Keratinocyte (primary cell): ENCODE measurements at regions not wholly inside any gene's neighbourhood (a gene's known extent, or its start where the extent isn't known, plus 50 kb on each side); places are given as distances from the start of the nearest gene placed in this dataset.

ENCODE experiments used
- DNase-seq: peaks from one replicate; pipeline ENCODE4 v3.0.0-alpha.2; 2011; ENCODE audit warnings: low read depth, missing footprints, low spot score
- FAIRE-seq: peaks from 2 replicates; lab custom pipeline; 2011; peaks lifted over from hg19 to GRCh38; lab: Jason Lieb, UNC
- H2AFZ ChIP-seq: 2 replicates; pipeline ENCODE4 v1.6.0; 2012; ENCODE audit warnings: low read length, control low read depth, inconsistent platforms; ENCODE audit not compliant: control insufficient read depth
- H3K27ac ChIP-seq: 2 replicates; pipeline ENCODE4 v1.5.1; 2011; ENCODE audit warnings: low read length; ENCODE audit not compliant: control insufficient read depth, insufficient read depth
- H3K27me3 ChIP-seq: 3 replicates; pipeline ENCODE4 v1.6.0; 2011; ENCODE audit warnings: low read length; ENCODE audit not compliant: control insufficient read depth, insufficient read depth; ENCODE audit errors: extremely low read depth
- H3K36me3 ChIP-seq, 2 experiments: 2 replicates in 1 of 2; 3 replicates in 1 of 2; pipeline ENCODE4 v1.5.1; 2011; ENCODE audit warnings: low read length in 2 of 2, mild to moderate bottlenecking in 1 of 2; ENCODE audit not compliant: control insufficient read depth in 2 of 2, insufficient read depth in 2 of 2; ENCODE audit errors: extremely low read depth in 1 of 2
- H3K4me1 ChIP-seq: 3 replicates; pipeline ENCODE4 v1.5.1; 2011; ENCODE audit warnings: low read length; ENCODE audit not compliant: control insufficient read depth, insufficient read depth; ENCODE audit errors: extremely low read depth
- H3K4me2 ChIP-seq: 3 replicates; pipeline ENCODE4 v1.6.0; 2011; ENCODE audit warnings: low read depth, low read length; ENCODE audit not compliant: control insufficient read depth, insufficient read depth; ENCODE audit errors: extremely low read depth
- H3K4me3 ChIP-seq, 3 experiments: fragments of 200-600 bp in 1 of 3; sonication (generic) in 1 of 3; 2 replicates in 2 of 3; 3 replicates in 1 of 3; pipeline ENCODE4 v1.5.1; 2011 to 2016; ENCODE audit warnings: low read length in 3 of 3, mild to moderate bottlenecking in 3 of 3, control low read depth in 2 of 3, inconsistent platforms in 1 of 3, low read depth in 1 of 3, mixed read lengths in 1 of 3, mixed run types in 1 of 3, moderate library complexity in 1 of 3; ENCODE audit not compliant: control insufficient read depth in 2 of 3, insufficient read depth in 2 of 3; ENCODE audit errors: extremely low read depth in 1 of 3
- H3K79me2 ChIP-seq: 2 replicates; pipeline ENCODE4 v1.6.0; 2012; ENCODE audit warnings: low read length; ENCODE audit not compliant: control insufficient read depth, insufficient read depth
- H3K9ac ChIP-seq: 3 replicates; pipeline ENCODE4 v1.6.0; 2011; ENCODE audit warnings: low read length; ENCODE audit not compliant: control insufficient read depth, insufficient read depth; ENCODE audit errors: extremely low read depth
- H3K9me1 ChIP-seq: 3 replicates; pipeline ENCODE4 v1.6.0; 2011; ENCODE audit warnings: low read length; ENCODE audit not compliant: control insufficient read depth, insufficient read depth; ENCODE audit errors: extremely low read depth
- H3K9me3 ChIP-seq: 2 replicates; pipeline ENCODE4 v1.5.1; 2012; ENCODE audit warnings: low read depth, low read length; ENCODE audit not compliant: control insufficient read depth
- H4K20me1 ChIP-seq: 3 replicates; pipeline ENCODE4 v1.6.0; 2011; ENCODE audit warnings: low read length; ENCODE audit not compliant: control insufficient read depth, insufficient read depth; ENCODE audit errors: extremely low read depth
- EZH2 ChIP-seq: IDR thresholded peaks from one replicate; pipeline ENCODE4 v1.6.1; 2012; ENCODE audit warnings: inconsistent platforms, mild to moderate bottlenecking, low read length, moderate library complexity
- dilution Hi-C: fragments of 300-500 bp; cut with MboI; formaldehyde crosslinking; loops from one replicate; pipeline ENCODE4 v1.7.0; 2020; ENCODE audit warnings: low sequenced_read_pairs; ENCODE audit not compliant: extremely low pct_ligation_motif_present
- TF ChIP-seq, protein P1 (sequence below), 3 experiments: IDR thresholded peaks in 1 of 3; conservative IDR thresholded peaks in 1 of 3; optimal IDR thresholded peaks in 1 of 3; 2 replicates in 2 of 3; 3 replicates in 1 of 3; pipeline versions ENCODE3 to v1.5.1; 2011; ENCODE audit warnings: low read length in 3 of 3, mild to moderate bottlenecking in 3 of 3, moderate library complexity in 2 of 3, control low read depth in 1 of 3, inconsistent platforms in 1 of 3; ENCODE audit not compliant: insufficient read depth in 2 of 3; ENCODE audit errors: extremely low read depth in 1 of 3

DNA sequence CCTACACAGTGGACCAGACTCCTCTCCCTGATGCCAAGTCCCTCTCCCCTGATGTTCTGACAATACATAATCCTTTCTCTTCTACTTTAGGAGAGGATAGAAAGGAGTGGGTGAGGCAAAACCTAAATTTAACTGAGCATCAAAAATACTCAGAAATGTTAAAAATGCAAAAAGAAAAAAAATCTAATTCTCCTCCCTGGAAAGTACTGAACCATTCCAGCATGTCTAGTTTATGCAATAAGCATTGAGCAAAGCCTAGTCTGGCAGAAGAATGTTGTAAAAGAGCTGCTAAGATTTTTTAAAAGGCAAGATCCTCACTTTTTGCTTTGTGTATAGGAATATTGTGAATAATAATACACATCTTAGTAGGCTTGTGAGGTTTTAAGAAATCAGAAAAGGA, 116.6 kb upstream of the STXBP5 start:
- Histone ChIP-seq H3K27me3 (no peaks in the 10 kb centered on the region), H3K27ac (no peak overlapping the region), H3K79me2 (no peaks in the 10 kb centered on the region), H3K4me1 (no peaks in the 10 kb centered on the region), H3K4me2 (no peak overlapping the region), H4K20me1 (no peaks in the 10 kb centered on the region), H3K9me3 (no peaks in the 10 kb centered on the region), H3K9ac (no peak overlapping the region), H3K4me3 (no peak overlapping the region), H3K36me3 (no peaks in the 10 kb centered on the region), H2AFZ (no peak overlapping the region), H3K9me1 (no peaks in the 10 kb centered on the region)
- dilution Hi-C loops: no loop called here
- TF ChIP-seq, protein P1, sequence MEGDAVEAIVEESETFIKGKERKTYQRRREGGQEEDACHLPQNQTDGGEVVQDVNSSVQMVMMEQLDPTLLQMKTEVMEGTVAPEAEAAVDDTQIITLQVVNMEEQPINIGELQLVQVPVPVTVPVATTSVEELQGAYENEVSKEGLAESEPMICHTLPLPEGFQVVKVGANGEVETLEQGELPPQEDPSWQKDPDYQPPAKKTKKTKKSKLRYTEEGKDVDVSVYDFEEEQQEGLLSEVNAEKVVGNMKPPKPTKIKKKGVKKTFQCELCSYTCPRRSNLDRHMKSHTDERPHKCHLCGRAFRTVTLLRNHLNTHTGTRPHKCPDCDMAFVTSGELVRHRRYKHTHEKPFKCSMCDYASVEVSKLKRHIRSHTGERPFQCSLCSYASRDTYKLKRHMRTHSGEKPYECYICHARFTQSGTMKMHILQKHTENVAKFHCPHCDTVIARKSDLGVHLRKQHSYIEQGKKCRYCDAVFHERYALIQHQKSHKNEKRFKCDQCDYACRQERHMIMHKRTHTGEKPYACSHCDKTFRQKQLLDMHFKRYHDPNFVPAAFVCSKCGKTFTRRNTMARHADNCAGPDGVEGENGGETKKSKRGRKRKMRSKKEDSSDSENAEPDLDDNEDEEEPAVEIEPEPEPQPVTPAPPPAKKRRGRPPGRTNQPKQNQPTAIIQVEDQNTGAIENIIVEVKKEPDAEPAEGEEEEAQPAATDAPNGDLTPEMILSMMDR (optimal IDR thresholded peaks at IDR 0.05 in 1 of 3, IDR thresholded peaks at IDR 0.05 in 1 of 3, conservative IDR thresholded peaks at IDR 0.05 in 1 of 3; ENCODE audit: extremely low read depth in 1 of 3, insufficient read depth in 2 of 3, low read length in 3 of 3): no peak
- TF ChIP-seq EZH2: no peak
- no peak for FAIRE-seq
- no peak for DNase-seq

DNA sequence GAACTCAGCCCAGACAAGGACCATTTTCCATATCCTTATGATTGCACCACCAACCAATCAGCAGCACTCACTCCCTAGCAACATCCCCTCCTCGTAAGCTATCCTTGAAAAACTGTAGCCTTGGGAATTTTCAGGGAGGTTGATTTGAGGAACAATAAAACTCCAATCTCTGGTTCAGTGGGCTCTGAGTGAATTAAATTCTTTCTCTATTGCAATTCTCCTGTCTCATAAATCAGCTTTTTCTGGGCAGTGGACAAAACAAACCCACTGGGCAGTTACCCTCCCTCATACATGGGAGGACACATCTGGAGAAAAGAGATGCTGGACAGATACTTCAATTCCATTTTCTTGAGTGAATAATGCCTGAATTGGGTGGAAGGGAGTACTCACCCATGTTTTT, 115.4 kb upstream of the STXBP5 start:
- H3K9me3 ChIP-seq: no peaks in the 10 kb centered on the region
- H4K20me1 ChIP-seq: no peaks in the 10 kb centered on the region

More for the DNA sequence above, 115.4 kb upstream of the STXBP5 start:
- Histone ChIP-seq H3K36me3 (no peaks in the 10 kb centered on the region), H3K79me2 (no peaks in the 10 kb centered on the region), H3K27ac (no peak overlapping the region), H3K9ac (no peak overlapping the region), H3K4me1 (no peaks in the 10 kb centered on the region), H2AFZ (no peak overlapping the region), H3K9me1 (no peaks in the 10 kb centered on the region), H3K27me3 (no peaks in the 10 kb centered on the region), H3K4me2 (no peak overlapping the region), H3K4me3 (no peak overlapping the region)
- FAIRE-seq (no peak), DNase-seq (no peak)
- dilution Hi-C loops: no loop called here
- TF ChIP-seq EZH2: no peak
- TF ChIP-seq, protein P1 (optimal IDR thresholded peaks at IDR 0.05 in 1 of 3, IDR thresholded peaks at IDR 0.05 in 1 of 3, conservative IDR thresholded peaks at IDR 0.05 in 1 of 3; ENCODE audit: extremely low read depth in 1 of 3, insufficient read depth in 2 of 3, low read length in 3 of 3): no peak
